SK-N-SH (cell line): ENCODE measurements at regions not wholly inside any gene's neighbourhood (a gene's known extent, or its start where the extent isn't known, plus 50 kb on each side); places are given as distances from the start of the nearest gene placed in this dataset.

Source experiments
- CTCF ChIA-PET: fragments of 300-600, 350-600 bp; formaldehyde crosslinking; extraction: SDS; loops from one replicate; lab custom pipeline; 2021; lab: Yijun Ruan, JAX
- POLR2A ChIA-PET: fragments of 350-600 bp; sonication (Branson Sonifier 250); formaldehyde crosslinking; extraction: SDS; loops from one replicate; lab custom pipeline; 2020; ENCODE audit warnings: antibody characterized with exemption, inconsistent platforms; lab: Yijun Ruan, JAX
- DNase-seq: peaks from one replicate; pipeline ENCODE4 v3.0.0; 2012
- H2AFZ ChIP-seq: fragments of 200-600 bp; sonication (generic); 2 replicates; pipeline ENCODE4 v1.8.1; 2016; ENCODE audit warnings: antibody characterized with exemption, mild to moderate bottlenecking, low read depth
- H3F3A ChIP-seq: fragments of 200-600 bp; sonication (generic); replicated peaks from 2 replicates; pipeline ENCODE3; 2016; ENCODE audit warnings: antibody characterized with exemption, mild to moderate bottlenecking; ENCODE audit not compliant: insufficient read depth
- H3K27ac ChIP-seq, 2 experiments: fragments of 200-500 bp in 1 of 2; fragments of 200-600 bp in 1 of 2; sonication (Bioruptor generic) in 1 of 2; sonication (generic), shearing (Covaris generic) in 1 of 2; 2 replicates each; pipeline versions ENCODE4 v1.5.1 to v1.6.1; 2014 to 2016; ENCODE audit warnings: low read depth in 2 of 2, inconsistent platforms in 1 of 2, low read length in 1 of 2, mild to moderate bottlenecking in 1 of 2, mixed read lengths in 1 of 2
- H3K27me3 ChIP-seq: fragments of 200-600 bp; sonication (generic), shearing (Covaris generic); 2 replicates; pipeline ENCODE4 v1.6.1; 2016; ENCODE audit warnings: mixed run types; ENCODE audit not compliant: insufficient read depth
- H3K36me3 ChIP-seq, 2 experiments: fragments of 200-500 bp in 1 of 2; fragments of 200-600 bp in 1 of 2; sonication (Bioruptor generic) in 1 of 2; sonication (generic) in 1 of 2; replicated peaks in 1 of 2; 2 replicates each; pipeline versions ENCODE3 to v1.5.1; 2014 to 2016; ENCODE audit warnings: low read length in 1 of 2, mild to moderate bottlenecking in 1 of 2; ENCODE audit not compliant: insufficient read depth in 2 of 2, control insufficient read depth in 1 of 2
- H3K4me1 ChIP-seq, 2 experiments: fragments of 200-500 bp in 1 of 2; fragments of 200-600 bp in 1 of 2; sonication (Bioruptor generic) in 1 of 2; sonication (generic), shearing (Covaris generic) in 1 of 2; 2 replicates each; pipeline versions ENCODE4 v1.5.1 to v1.6.1; 2014 to 2016; ENCODE audit warnings: low read depth in 1 of 2, low read length in 1 of 2, mixed run types in 1 of 2; ENCODE audit not compliant: insufficient read depth in 2 of 2, control insufficient read depth in 1 of 2
- H3K4me2 ChIP-seq: fragments of 200-600 bp; sonication (generic), shearing (Covaris generic); 2 replicates; pipeline ENCODE4 v1.6.1; 2017; ENCODE audit warnings: mixed run types
- H3K4me3 ChIP-seq, 2 experiments: fragments of 200-500 bp in 1 of 2; fragments of 200-600 bp in 1 of 2; sonication (Bioruptor generic) in 1 of 2; sonication (generic), shearing (Covaris generic) in 1 of 2; 2 replicates each; pipeline versions ENCODE4 v1.5.1 to v1.8.1; 2014 to 2016; ENCODE audit warnings: low read depth in 2 of 2, inconsistent platforms in 1 of 2, low read length in 1 of 2, mild to moderate bottlenecking in 1 of 2, mixed read lengths in 1 of 2, moderate library complexity in 1 of 2
- H3K79me2 ChIP-seq: fragments of 200-600 bp; sonication (generic); 2 replicates; pipeline ENCODE4 v1.8.1; 2017; ENCODE audit warnings: mild to moderate bottlenecking; ENCODE audit not compliant: insufficient read depth
- H3K9ac ChIP-seq: fragments of 200-600 bp; sonication (generic); 2 replicates; pipeline ENCODE4 v1.6.1; 2017; ENCODE audit warnings: mixed run types
- H3K9me2 ChIP-seq: fragments of 200-600 bp; sonication (generic); 2 replicates; pipeline ENCODE4 v1.6.1; 2017; ENCODE audit warnings: mixed run types
- H3K9me3 ChIP-seq: fragments of 200-600 bp; sonication (generic); 2 replicates; pipeline ENCODE4 v1.6.1; 2017; ENCODE audit warnings: mixed run types, mild to moderate bottlenecking, moderate library complexity
- H4K20me1 ChIP-seq: fragments of 200-600 bp; sonication (generic); 2 replicates; pipeline ENCODE4 v1.6.1; 2017; ENCODE audit warnings: mild to moderate bottlenecking, mixed run types; ENCODE audit not compliant: insufficient read depth
- CHD2 ChIP-seq: fragments of 150-350 bp; IDR thresholded peaks from 2 replicates; pipeline ENCODE4 v1.6.1; 2018; ENCODE audit warnings: low read length; ENCODE audit not compliant: partially characterized antibody
- CTCF ChIP-seq: fragments of 200-600 bp; sonication (generic); IDR thresholded peaks from 2 replicates; pipeline ENCODE4 v1.6.1; 2017; ENCODE audit warnings: antibody characterized with exemption, mild to moderate bottlenecking, moderate library complexity
- ELF1 ChIP-seq: IDR thresholded peaks from 2 replicates; pipeline ENCODE4 v1.4.0; 2012
- EP300 ChIP-seq, 2 experiments: IDR thresholded peaks; 2 replicates each; pipeline versions ENCODE4 v1.4.0 to v1.6.1; 2012; ENCODE audit warnings: borderline replicate concordance in 1 of 2, low read depth in 1 of 2, low read length in 1 of 2
- EZH2phosphoT487 ChIP-seq: fragments of 200-600 bp; sonication (generic); IDR thresholded peaks from 2 replicates; pipeline ENCODE4 v1.6.1; 2017; ENCODE audit warnings: low read depth, mixed run types, mild to moderate bottlenecking, antibody characterized with exemption, moderate library complexity, borderline replicate concordance
- FOXM1 ChIP-seq: IDR thresholded peaks from 2 replicates; pipeline ENCODE4 v1.4.0; 2012; ENCODE audit warnings: low read depth, mild to moderate bottlenecking
- GATA2 ChIP-seq: sonication (generic); formaldehyde crosslinking; IDR thresholded peaks from 2 replicates; pipeline ENCODE4 v1.5.0; 2020; ENCODE audit warnings: mild to moderate bottlenecking, missing genetic modification reagents
- JUND ChIP-seq: IDR thresholded peaks from 2 replicates; pipeline ENCODE4 v1.4.0; 2012
- MEF2A ChIP-seq: IDR thresholded peaks from 2 replicates; pipeline ENCODE4 v1.4.0; 2012; ENCODE audit warnings: low read depth, borderline replicate concordance
- PBX3 ChIP-seq: IDR thresholded peaks from 2 replicates; pipeline ENCODE4; 2012
- POLR2AphosphoS5 ChIP-seq: IDR thresholded peaks from 2 replicates; pipeline ENCODE4 v1.6.1; 2012; ENCODE audit warnings: low read depth, low read length
- RAD21 ChIP-seq: IDR thresholded peaks from 2 replicates; pipeline ENCODE4 v1.6.1; 2012; ENCODE audit warnings: mild to moderate bottlenecking, low read length
- RCOR1 ChIP-seq: fragments of 150-350 bp; IDR thresholded peaks from 2 replicates; pipeline ENCODE4 v1.6.1; 2017; ENCODE audit warnings: antibody characterized with exemption, low read length
- REST ChIP-seq: IDR thresholded peaks from 2 replicates; pipeline ENCODE4 v1.6.1; 2012; ENCODE audit warnings: mild to moderate bottlenecking, low read depth, low read length, moderate library complexity
- RXRA ChIP-seq: IDR thresholded peaks from 2 replicates; pipeline ENCODE4 v1.4.0; 2012; ENCODE audit warnings: low read depth, mild to moderate bottlenecking, borderline replicate concordance
- SIN3A ChIP-seq: IDR thresholded peaks from 2 replicates; pipeline ENCODE4 v1.6.1; 2012; ENCODE audit warnings: low read depth, mild to moderate bottlenecking, low read length, moderate library complexity, borderline replicate concordance
- SMC3 ChIP-seq: IDR thresholded peaks from 2 replicates; pipeline ENCODE4 v1.6.1; 2012; ENCODE audit warnings: low read depth, low read length, improper control_type of control experiment
- TEAD4 ChIP-seq: IDR thresholded peaks from 2 replicates; pipeline ENCODE4 v1.4.0; 2012; ENCODE audit warnings: mild to moderate bottlenecking, borderline replicate concordance; ENCODE audit not compliant: insufficient read depth
- USF2 ChIP-seq: fragments of 150-350 bp; IDR thresholded peaks from 2 replicates; pipeline ENCODE4 v1.6.1; 2017; ENCODE audit warnings: antibody characterized with exemption, low read length, low read depth, borderline replicate concordance
- YY1 ChIP-seq: IDR thresholded peaks from 2 replicates; pipeline ENCODE4 v1.4.0; 2012; ENCODE audit warnings: low read depth, mild to moderate bottlenecking
- WGBS: methylation state at CpG from one replicate; pipeline ENCODE4 v1.1.6; 2017; ENCODE audit warnings: low lambda C conversion rate; 5-methylcytosine and 5-hydroxymethylcytosine counted together

GRCh38 chr3:34131091-34131490 is 332.7 kb downstream of the PDCD6IP start:
- ChIA-PET POLR2A (no interaction called here), CTCF (interaction anchor here (0.7 kb wide), 1 partner anchor 23 kb away, joined by 3 read pairs; no protein-coding TSS in a partner anchor)
- Histone ChIP-seq H3K9me3 (peaks cover 3% of the 10 kb centered on the region; the same call in 1 of the 2 replicates), H4K20me1 (no peaks in the 10 kb centered on the region), H3K9ac (no peak overlapping the region), H3K27ac (no peak overlapping the region), H3K79me2 (no peaks in the 10 kb centered on the region), H3K9me2 (no peaks in the 10 kb centered on the region), H3K4me1 (no peaks in the 10 kb centered on the region; a peak in 1 of 4 replicates), H2AFZ (no peak overlapping the region), H3F3A (no peaks in the 10 kb centered on the region), H3K4me3 (no peak overlapping the region), H3K36me3 (no peaks in the 10 kb centered on the region), H3K4me2 (no peak overlapping the region), H3K27me3 (no peaks in the 10 kb centered on the region)
- TF ChIP-seq CTCF (no peak), PBX3 (no peak)
- DNase-seq = no peak

GRCh38 chr3:34132069-34132692 is 333.8 kb downstream of the PDCD6IP start:
- no peaks in the 10 kb centered on the region for H3K27me3 ChIP-seq
- ChIA-PET POLR2A (no interaction called here), CTCF (no interaction called here)
- DNase-seq = no peak
- H3K9me3 ChIP-seq = peaks cover 3% of the 10 kb centered on the region; the same call in 1 of the 2 replicates
- H3K27ac ChIP-seq = no peak overlapping the region
- no peaks in the 10 kb centered on the region for H3K9me2 ChIP-seq
- no peaks in the 10 kb centered on the region for H3K36me3 ChIP-seq
- H3K4me2 ChIP-seq = no peak overlapping the region
- no peaks in the 10 kb centered on the region for H4K20me1 ChIP-seq
- H3K9ac ChIP-seq = no peak overlapping the region
- no peaks in the 10 kb centered on the region for H3F3A ChIP-seq
- H3K4me1 ChIP-seq = no peaks in the 10 kb centered on the region; a peak in 1 of 4 replicates
- no peaks in the 10 kb centered on the region for H3K79me2 ChIP-seq
- TF ChIP-seq EZH2phosphoT487 (no peak), USF2 (no peak), GATA2 (CRISPR knock-in tag) (no peak), POLR2AphosphoS5 (no peak), MEF2A (no peak), FOXM1 (no peak), PBX3 (no peak), TEAD4 (no peak), RXRA (no peak), ELF1 (no peak), RCOR1 (no peak), EP300 (IDR thresholded peaks at IDR 0.05; ENCODE audit: borderline replicate concordance in 1 of 2, low read depth in 1 of 2, low read length in 1 of 2) (no peak), SIN3A (no peak), JUND (no peak), CHD2 (no peak), REST (no peak), RAD21 (no peak), SMC3 (no peak), YY1 (no peak)
- 50% methylated on average over 2 of the region's 2 CpGs for WGBS
- H3K4me3 ChIP-seq = no peak overlapping the region
- no peak overlapping the region for H2AFZ ChIP-seq
